MCF 10A (cell line): ENCODE measurements at regions not wholly inside any gene's neighbourhood (a gene's known extent, or its start where the extent isn't known, plus 50 kb on each side); places are given as distances from the start of the nearest gene placed in this dataset.
A peak's percentile ranks its signal among the peaks of the same experiment; 100 is the strongest.

Experiments used
- BruUV-seq: library from RNA; stranded (reverse); fragments of 400-500 nt; replicated peaks from 2 replicates; lab custom pipeline; 2021; lab: Mats Ljungman, UMichigan
- CTCF ChIA-PET: fragments of 300-600 bp; sonication (Branson Sonifier 250); formaldehyde crosslinking; extraction: SDS; loops from one replicate; lab custom pipeline; 2021; ENCODE audit warnings: antibody characterized with exemption, inconsistent platforms; lab: Yijun Ruan, JAX
- POLR2A ChIA-PET: fragments of 300-600, 350-650 bp; sonication (Branson Sonifier 250); formaldehyde crosslinking; extraction: SDS; loops from one replicate; lab custom pipeline; 2020; ENCODE audit warnings: antibody characterized with exemption, inconsistent platforms; lab: Yijun Ruan, JAX
- DNase-seq: peaks from one replicate; pipeline ENCODE4 v3.0.0-alpha.2; 2018; ENCODE audit not compliant: unreplicated experiment
- H3K27ac Mint-ChIP-seq: one replicate; pipeline ENCODE4 v1.8.0; 2022; ENCODE audit warnings: mild to moderate bottlenecking, low read depth, mixed read lengths; ENCODE audit not compliant: unreplicated experiment
- H3K27me3 Mint-ChIP-seq: one replicate; pipeline ENCODE4 v1.8.0; 2022; ENCODE audit warnings: mixed read lengths; ENCODE audit not compliant: insufficient read depth, unreplicated experiment
- H3K36me3 Mint-ChIP-seq: one replicate; pipeline ENCODE4 v1.8.0; 2022; ENCODE audit warnings: mild to moderate bottlenecking, moderate library complexity, mixed read lengths; ENCODE audit not compliant: insufficient read depth, unreplicated experiment
- H3K4me1 Mint-ChIP-seq: one replicate; pipeline ENCODE4 v1.8.0; 2022; ENCODE audit warnings: mixed read lengths; ENCODE audit not compliant: insufficient read depth, unreplicated experiment
- H3K4me3 Mint-ChIP-seq: one replicate; pipeline ENCODE4 v1.8.0; 2022; ENCODE audit warnings: mild to moderate bottlenecking, moderate library complexity, mixed read lengths; ENCODE audit not compliant: unreplicated experiment
- H3K9me3 Mint-ChIP-seq: one replicate; pipeline ENCODE4 v1.8.0; 2022; ENCODE audit warnings: mixed read lengths; ENCODE audit not compliant: unreplicated experiment
- intact Hi-C: fragments of 100-400 bp; cut with micrococcal nuclease; formaldehyde crosslinking; loops from 2 replicates; pipeline ENCODE4 v1.14.1; 2022
- TF ChIP-seq, protein P1 (sequence below): fragments of 200-600 bp; IDR thresholded peaks from one replicate; pipeline ENCODE4 v1.8.0; 2022; ENCODE audit warnings: antibody characterized with exemption, mild to moderate bottlenecking; ENCODE audit not compliant: unreplicated experiment

DNA sequence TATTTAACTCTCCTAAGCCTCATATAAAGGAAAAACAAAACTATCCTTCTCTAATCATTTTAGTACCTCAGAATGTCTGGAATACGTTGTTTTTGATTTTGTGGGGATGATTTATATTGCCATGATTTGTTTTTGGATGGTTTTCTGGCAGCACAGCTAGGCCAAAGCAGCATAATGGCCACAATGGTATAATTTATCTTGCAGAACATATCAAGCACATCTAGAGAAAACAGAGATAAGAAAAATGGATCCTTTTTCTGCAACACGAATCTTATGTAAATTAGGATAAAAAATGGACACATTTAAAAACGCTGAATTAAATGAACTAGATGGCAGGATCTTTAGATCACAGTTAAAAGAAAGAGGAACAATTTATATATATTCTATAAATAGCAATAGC, 269.9 kb upstream of the FAT4 start:
- intact Hi-C loops = no loop called here
- TF ChIP-seq, protein P1, sequence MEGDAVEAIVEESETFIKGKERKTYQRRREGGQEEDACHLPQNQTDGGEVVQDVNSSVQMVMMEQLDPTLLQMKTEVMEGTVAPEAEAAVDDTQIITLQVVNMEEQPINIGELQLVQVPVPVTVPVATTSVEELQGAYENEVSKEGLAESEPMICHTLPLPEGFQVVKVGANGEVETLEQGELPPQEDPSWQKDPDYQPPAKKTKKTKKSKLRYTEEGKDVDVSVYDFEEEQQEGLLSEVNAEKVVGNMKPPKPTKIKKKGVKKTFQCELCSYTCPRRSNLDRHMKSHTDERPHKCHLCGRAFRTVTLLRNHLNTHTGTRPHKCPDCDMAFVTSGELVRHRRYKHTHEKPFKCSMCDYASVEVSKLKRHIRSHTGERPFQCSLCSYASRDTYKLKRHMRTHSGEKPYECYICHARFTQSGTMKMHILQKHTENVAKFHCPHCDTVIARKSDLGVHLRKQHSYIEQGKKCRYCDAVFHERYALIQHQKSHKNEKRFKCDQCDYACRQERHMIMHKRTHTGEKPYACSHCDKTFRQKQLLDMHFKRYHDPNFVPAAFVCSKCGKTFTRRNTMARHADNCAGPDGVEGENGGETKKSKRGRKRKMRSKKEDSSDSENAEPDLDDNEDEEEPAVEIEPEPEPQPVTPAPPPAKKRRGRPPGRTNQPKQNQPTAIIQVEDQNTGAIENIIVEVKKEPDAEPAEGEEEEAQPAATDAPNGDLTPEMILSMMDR = no peak
- peaks cover 29% of the 10 kb centered on the region for H3K4me1 Mint-ChIP-seq
- no peaks in the 10 kb centered on the region for H3K36me3 Mint-ChIP-seq
- POLR2A ChIA-PET = no interaction called here
- H3K27ac Mint-ChIP-seq = peak overlapping the region; percentile 35
- no TSS peak for BruUV-seq
- no peaks in the 10 kb centered on the region for H3K27me3 Mint-ChIP-seq
- no peak for DNase-seq
- CTCF ChIA-PET = no interaction called here
- peaks cover 7% of the 10 kb centered on the region for H3K9me3 Mint-ChIP-seq
- H3K4me3 Mint-ChIP-seq = no peak overlapping the region

DNA sequence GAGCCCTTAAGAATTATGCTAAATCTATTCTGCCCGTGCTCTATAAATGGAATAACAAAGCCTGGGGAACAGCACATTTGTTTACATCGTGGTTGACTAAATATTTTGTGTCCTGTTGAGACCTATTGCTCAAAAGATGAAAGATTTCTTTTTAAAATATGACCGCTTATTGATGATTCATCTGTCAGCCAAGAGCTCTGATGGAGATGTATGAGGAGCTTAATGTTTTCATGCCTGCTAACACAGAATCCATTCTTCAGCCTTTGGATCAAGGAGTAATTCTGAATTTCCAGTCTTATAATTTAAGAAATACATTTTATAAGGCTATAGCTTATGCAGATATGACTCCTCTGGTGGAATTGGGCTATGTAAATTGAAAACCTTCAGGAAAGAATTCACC, 271.3 kb upstream of the FAT4 start:
- POLR2A ChIA-PET = interaction anchor here (0.9 to 1.3 kb wide), 2 partner anchors 90 to 331 kb away, joined by 3 to 4 read pairs; partner anchors contain the start of gene ANKRD50
- no TSS peak for BruUV-seq
- intact Hi-C loops = no loop called here
- TF ChIP-seq, protein P1 = no peak
- no peak overlapping the region for H3K4me3 Mint-ChIP-seq
- no peaks in the 10 kb centered on the region for H3K9me3 Mint-ChIP-seq
- DNase-seq = no peak
- no peaks in the 10 kb centered on the region for H3K36me3 Mint-ChIP-seq
- H3K4me1 Mint-ChIP-seq = peaks cover 24% of the 10 kb centered on the region
- peak overlapping the region; percentile 81 for H3K27ac Mint-ChIP-seq
- CTCF ChIA-PET = no interaction called here
- H3K27me3 Mint-ChIP-seq = no peaks in the 10 kb centered on the region

DNA sequence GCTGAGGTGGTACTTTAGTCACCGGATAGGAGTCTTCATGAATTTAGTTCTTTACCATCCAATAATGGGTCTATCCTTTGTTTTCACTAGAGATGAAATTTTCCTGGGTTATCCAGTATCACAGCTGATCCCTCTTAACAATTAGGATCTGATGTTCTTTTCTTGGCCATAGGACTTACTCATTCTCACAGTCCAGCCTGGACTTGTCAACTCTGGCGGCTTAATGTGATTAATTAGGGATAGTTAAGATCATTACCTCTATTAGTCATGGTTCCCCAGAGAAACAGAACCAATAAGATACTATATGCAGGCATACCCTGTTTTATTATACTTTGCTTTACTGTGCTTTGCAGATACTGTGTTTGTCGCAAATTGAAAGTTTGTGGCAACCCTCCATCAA, 272.7 kb upstream of the FAT4 start:
- Mint-ChIP-seq H3K4me1 (peaks cover 24% of the 10 kb centered on the region), H3K4me3 (no peak overlapping the region), H3K27ac (no peak overlapping the region), H3K36me3 (no peaks in the 10 kb centered on the region), H3K27me3 (no peaks in the 10 kb centered on the region), H3K9me3 (no peaks in the 10 kb centered on the region)
- no TSS peak for BruUV-seq
- POLR2A ChIA-PET = interaction anchor here (0.8 to 1.6 kb wide), 4 partner anchors 9 to 330 kb away, joined by 3 to 7 read pairs (median 6); partner anchors contain the start of gene ANKRD50
- DNase-seq = peak; percentile 16
- intact Hi-C loops = no loop called here
- TF ChIP-seq, protein P1 = no peak
- CTCF ChIA-PET = interaction anchor here (0.6 kb wide), 2 partner anchors 17 to 45 kb away, joined by 3 read pairs; no protein-coding TSS in a partner anchor

DNA sequence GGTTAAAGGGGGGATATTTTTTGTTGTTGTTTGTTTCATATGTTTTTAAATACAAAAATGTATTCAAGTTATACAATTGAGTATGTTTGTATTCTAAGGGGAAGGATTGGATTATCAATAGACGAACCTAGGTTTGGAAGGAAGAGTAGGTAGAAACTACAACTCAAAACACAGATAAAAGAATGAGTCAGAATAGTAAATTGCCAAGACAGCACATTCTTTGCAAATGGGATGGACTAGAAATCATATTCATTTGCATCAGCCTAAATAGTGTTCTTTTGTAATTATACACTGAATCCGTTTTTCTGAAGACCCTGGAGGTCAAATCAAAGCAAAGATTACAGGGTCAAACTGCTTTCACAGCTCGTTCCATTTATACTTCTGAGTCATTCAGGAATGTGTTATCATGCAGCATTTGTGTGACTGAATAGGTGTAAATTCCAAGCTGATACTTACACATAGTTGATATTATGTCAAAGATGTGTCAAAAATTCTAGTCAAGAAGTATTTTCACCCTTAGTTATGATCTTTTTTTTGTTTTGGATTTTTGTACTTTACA, 273.3 kb upstream of the FAT4 start:
- Mint-ChIP-seq H3K4me1 (peaks cover 19% of the 10 kb centered on the region), H3K9me3 (no peaks in the 10 kb centered on the region), H3K27ac (peak overlapping the region; percentile 13), H3K36me3 (no peaks in the 10 kb centered on the region), H3K4me3 (no peak overlapping the region), H3K27me3 (no peaks in the 10 kb centered on the region)
- TF ChIP-seq, protein P1 = no peak
- BruUV-seq = no TSS peak
- CTCF ChIA-PET = interaction anchor here (0.6 to 0.9 kb wide), 2 partner anchors 46 to 884 kb away, joined by 3 to 5 read pairs; no protein-coding TSS in a partner anchor
- DNase-seq = no peak
- intact Hi-C loops = no loop called here
- POLR2A ChIA-PET = interaction anchor here (0.8 to 1.6 kb wide), 4 partner anchors 9 to 329 kb away, joined by 3 to 7 read pairs (median 6); partner anchors contain the start of gene ANKRD50
